WERI-Rb-1 (cell line): ENCODE measurements at regions not wholly inside any gene's neighbourhood (a gene's known extent, or its start where the extent isn't known, plus 50 kb on each side); places are given as distances from the start of the nearest gene placed in this dataset.
"Not testable (repeated sequence)": the region's sequence is repeated elsewhere in the genome, so short reads cannot be mapped to it uniquely, and the experiment has no call there.

Experiments used
- DNase-seq: peaks from one replicate; pipeline ENCODE4 v3.0.0-alpha.2; 2020
- H3K27ac ChIP-seq: fragments of 250-450 bp; sonication (Bioruptor Pico); 2 replicates; pipeline ENCODE4 v1.5.1; 2020; ENCODE audit warnings: mild to moderate bottlenecking, moderate library complexity
- H3K27me3 ChIP-seq: fragments of 250-450 bp; sonication (Bioruptor Pico); 2 replicates; pipeline ENCODE4 v1.5.1; 2021; ENCODE audit warnings: mild to moderate bottlenecking, low read depth, moderate library complexity; ENCODE audit not compliant: insufficient read depth, severe bottlenecking
- H3K36me3 ChIP-seq: fragments of 250-450 bp; sonication (Bioruptor Pico); 2 replicates; pipeline ENCODE4 v1.5.1; 2020; ENCODE audit warnings: mild to moderate bottlenecking, moderate library complexity
- H3K4me3 ChIP-seq: 2 replicates; pipeline ENCODE4 v1.5.1; 2011; ENCODE audit warnings: low read depth, mild to moderate bottlenecking, control low read depth, low read length
- H3K9me3 ChIP-seq: fragments of 250-450 bp; sonication (Bioruptor Pico); 2 replicates; pipeline ENCODE4 v1.5.1; 2021; ENCODE audit warnings: mild to moderate bottlenecking, moderate library complexity; ENCODE audit not compliant: severe bottlenecking

DNA sequence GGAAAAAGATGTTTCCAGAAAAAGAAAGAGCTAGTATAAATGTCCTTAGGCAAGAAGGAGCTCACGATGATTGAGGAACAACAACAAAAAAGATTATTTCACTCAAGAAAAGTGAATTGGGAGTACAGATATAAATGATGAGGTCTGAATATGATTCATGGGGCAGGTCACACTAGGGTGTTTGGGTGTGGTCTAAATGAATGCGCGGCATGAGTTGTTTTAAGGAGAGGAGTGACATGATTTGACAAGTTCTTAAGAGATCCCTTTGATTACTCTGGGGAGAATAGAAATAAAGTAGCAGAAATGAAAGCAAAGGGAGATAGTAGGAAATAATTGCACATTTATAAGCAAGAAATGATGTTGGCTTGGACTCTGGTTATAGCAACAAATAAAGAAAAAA, 59.3 kb downstream of the NUTM2D start:
- not testable (repeated sequence) for H3K36me3 ChIP-seq, DNase-seq, H3K27ac ChIP-seq, H3K27me3 ChIP-seq, H3K9me3 ChIP-seq, H3K4me3 ChIP-seq

DNA sequence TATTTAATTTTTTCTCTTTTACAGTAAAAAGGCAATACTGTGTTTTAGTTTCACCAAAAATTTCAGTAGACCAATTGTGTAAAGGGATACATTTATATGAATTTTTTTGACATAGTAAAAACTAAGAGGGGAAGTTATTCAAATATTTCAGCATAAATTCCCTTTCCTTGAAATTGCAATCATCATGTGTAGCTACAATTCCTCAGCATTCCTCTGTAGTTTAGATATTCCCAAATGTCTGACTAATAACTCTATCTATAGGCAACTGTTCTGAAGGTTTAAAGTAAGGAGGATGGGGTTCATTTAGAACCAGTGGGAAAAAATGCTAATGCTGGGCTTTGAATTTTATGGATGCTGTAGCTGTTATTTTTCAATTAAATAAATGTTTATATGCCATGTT, 65.1 kb downstream of the NUTM2D start:
- not testable (repeated sequence) for H3K4me3 ChIP-seq

GRCh38 chr10:87424697-87425373, 67.3 kb downstream of the NUTM2D start:
- H3K9me3 ChIP-seq, H3K36me3 ChIP-seq, H3K4me3 ChIP-seq, DNase-seq, H3K27me3 ChIP-seq, H3K27ac ChIP-seq: not testable (repeated sequence)

More for the DNA sequence above, 65.1 kb downstream of the NUTM2D start:
- not testable (repeated sequence) for H3K27ac ChIP-seq, H3K36me3 ChIP-seq, H3K27me3 ChIP-seq, H3K9me3 ChIP-seq, DNase-seq

GRCh38 chr10:87433836-87434235, 70.9 kb upstream of the MINPP1 start:
- H3K4me3 ChIP-seq, H3K9me3 ChIP-seq, H3K36me3 ChIP-seq, DNase-seq, H3K27me3 ChIP-seq, H3K27ac ChIP-seq: not testable (repeated sequence)

- H3K27ac ChIP-seq, H3K36me3 ChIP-seq, H3K27me3 ChIP-seq, H3K9me3 ChIP-seq, DNase-seq, H3K4me3 ChIP-seq: not testable (repeated sequence)
These were observed 69.3 kb upstream of the MINPP1 start for GRCh38 chr10:87435295-87435826.

GRCh38 chr10:87436104-87436503, 68.6 kb upstream of the MINPP1 start:
- H3K4me3 ChIP-seq, H3K27ac ChIP-seq, H3K9me3 ChIP-seq, H3K36me3 ChIP-seq, H3K27me3 ChIP-seq: not testable (repeated sequence)
- DNase-seq: peak; percentile 49

DNA sequence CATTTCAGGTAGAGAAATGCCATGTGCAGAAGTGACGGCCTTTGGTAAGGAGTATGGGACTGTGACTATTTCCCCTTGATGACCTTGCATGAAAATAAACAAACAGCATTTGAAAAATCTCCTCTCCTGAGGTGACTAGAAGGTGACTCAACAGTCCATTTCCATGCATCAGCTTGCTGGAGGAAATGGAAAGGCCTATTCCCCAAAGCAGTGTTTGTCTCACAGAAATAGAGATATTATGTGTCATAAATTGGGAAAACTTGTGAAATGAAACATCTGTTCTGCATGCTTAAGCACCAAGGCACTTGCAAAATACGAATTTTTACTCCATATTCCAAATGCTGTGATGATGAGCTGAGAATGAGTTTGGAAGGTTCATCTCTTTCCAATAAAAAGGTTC, 67.2 kb upstream of the MINPP1 start:
- not testable (repeated sequence) for H3K36me3 ChIP-seq, H3K9me3 ChIP-seq, DNase-seq, H3K4me3 ChIP-seq, H3K27ac ChIP-seq, H3K27me3 ChIP-seq
